NCI-H748 (cell line): ENCODE measurements at regions not wholly inside any gene's neighbourhood (a gene's known extent, or its start where the extent isn't known, plus 50 kb on each side); places are given as distances from the start of the nearest gene placed in this dataset.
"Not testable (repeated sequence)": the region's sequence is repeated elsewhere in the genome, so short reads cannot be mapped to it uniquely, and the experiment has no call there.

Experiments used
- DNase-seq: peaks from one replicate; lab custom pipeline; 2025; ENCODE audit not compliant: unreplicated experiment; lab: John Stamatoyannopoulos, UW

DNA sequence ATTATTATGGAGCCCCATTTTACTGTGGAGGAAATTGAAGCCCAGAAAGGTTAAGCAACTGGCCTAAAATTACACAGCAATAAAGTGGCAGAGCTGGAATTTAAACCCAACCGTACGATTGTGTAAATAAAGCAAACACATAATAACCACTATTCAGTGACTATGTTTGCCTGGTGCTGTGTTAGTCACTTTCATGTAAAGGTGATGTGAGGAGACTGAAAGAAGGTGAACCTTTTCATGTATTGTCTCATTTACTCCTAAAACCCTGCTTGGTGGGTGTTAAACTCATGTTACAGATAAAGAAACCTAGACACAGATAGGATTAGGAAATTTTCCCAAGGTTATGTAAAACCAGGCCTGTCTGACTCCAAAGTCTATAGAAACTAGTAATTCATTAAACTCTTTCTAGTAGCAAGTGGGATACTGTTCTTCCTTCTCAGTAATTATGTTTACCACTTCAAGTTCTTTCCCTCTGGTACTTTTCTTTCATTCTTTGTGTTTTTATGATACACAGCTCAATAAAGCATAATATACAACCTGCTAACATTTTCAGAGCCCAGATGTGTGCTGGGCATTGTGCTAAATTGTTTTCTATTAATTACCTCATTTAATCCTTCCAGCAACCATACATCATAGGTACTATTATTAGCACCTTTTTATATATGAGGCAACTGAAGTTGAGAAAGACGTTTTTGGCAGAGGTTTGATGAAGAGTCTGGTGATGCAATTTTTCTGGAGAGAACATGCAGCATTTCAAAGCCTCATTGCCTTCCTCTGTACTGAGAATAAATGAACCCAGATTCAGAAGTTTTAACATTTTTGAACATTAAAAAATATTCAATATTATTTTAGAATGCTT is 202.7 kb downstream of the SPRY1 start:
- no peak for DNase-seq

DNA sequence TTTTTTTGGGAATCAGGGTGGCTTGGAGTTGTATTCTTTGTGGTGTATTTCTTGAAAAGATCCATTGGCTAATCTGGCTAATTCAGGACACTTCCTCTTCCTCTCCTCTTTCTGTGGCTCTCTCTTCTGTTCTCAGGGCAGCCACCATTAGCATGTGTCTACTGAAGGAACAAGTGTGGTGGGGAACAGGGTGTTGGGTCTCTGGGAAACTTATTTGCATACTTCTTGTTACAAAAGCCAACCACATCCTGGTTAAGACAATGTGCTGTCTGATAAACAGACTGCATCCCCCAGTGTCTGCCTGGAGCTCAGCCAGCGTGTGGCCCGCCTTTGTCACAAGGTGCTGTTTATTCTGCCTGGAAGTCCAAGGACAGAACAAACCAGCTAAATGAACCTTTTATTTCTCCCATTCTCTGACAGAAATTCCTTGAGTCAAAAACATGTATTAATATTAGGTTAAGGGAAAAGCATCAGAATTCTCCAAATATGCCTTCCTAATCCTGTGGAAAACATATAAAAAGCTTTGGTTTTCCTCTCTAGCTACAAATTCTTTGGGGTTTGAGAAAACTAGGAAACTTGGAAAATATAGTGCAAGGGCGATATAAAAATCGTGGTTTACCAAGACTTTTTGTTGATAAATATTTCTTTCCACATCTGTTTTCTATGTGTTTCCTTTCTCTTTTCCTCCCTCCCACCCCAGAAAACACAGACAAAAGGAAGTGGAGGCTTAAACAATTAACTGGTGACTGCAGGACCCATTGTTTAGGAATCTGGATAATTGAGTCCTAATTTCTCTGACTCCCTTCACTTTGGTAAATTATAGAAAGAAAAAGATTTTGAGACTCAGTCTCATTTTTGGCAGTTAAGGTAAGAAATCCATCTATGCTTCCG is 203.6 kb downstream of the SPRY1 start:
- peak; percentile 72 for DNase-seq

DNA sequence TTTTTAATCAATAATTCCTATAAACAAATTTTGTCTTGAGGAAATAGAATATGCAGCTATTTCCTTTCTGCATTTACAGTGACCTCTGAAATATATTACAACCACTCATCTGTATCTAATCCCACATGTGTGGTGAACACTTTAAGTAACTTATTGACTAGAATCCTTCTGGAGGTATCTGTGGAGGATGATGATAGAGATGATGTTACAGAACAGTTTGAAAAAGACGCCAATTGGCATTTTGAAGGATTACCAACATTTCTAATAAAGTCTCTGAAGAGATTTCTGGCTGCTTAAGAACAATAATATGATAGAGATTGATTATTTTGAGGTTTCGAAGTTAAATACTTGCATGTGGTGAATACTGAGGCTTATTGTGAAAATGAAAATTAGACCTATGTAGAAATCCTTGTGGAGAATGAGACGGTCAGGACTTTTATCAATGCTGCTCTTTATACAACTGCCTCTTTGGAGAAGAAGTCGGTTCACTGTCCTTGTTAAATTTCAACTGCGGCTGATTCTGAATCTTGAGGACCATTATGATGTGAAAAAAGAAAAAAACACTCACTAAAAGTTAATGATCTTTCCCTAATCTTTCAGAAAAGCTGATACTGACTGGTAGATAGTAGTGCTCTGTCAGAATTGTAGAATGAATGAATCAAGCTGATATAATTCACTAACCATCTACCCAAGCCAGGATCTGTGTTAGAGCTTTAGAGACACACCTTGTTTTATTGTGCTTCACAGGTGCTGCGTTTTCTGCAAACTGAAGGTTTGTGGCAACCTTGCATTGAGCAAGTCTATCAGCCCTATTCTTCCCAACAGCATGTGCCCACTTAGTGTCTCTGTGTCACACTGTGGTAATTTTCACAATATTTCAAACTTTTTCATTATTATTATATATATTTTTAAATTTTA is 204.7 kb downstream of the SPRY1 start:
- no peak for DNase-seq

DNA sequence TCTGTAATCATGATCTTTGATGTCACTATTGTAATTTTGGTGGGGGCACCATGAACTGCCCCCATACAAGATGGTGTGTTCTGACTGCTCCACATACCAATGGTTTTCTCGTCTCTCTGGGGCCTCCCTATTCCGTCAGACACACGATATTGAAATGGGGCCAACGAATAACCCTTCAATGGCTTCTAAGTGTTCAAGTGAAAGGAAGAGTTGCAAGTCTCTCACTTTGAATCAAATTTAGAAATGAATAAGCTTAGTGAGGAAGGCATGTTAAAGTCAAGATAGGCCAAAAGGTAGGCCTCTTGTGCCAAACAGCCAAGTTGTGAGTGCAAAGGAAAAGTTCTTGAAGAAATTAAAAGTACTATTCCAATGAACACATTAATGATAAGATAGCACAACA is 205.4 kb downstream of the SPRY1 start:
- DNase-seq: no peak

DNA sequence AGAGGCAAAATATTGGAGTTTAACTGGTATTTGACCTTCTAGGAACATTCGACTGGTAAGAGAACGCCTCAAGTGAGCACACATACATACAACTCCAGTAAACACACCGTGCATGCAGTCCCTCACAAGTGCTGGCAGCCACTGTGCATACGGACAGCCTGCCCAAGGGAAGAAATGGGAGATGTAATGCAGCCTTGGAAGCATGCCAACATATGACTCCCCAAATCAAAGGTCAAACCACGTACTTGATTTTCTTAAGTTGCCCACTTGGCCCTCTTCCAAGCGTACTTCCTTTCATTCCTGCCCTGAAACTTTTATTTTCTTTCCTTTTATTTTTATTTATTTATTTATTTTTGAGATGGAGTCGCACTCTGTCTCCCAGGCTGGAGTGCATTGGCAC is 206.6 kb downstream of the SPRY1 start:
- peak; percentile 2 for DNase-seq

DNA sequence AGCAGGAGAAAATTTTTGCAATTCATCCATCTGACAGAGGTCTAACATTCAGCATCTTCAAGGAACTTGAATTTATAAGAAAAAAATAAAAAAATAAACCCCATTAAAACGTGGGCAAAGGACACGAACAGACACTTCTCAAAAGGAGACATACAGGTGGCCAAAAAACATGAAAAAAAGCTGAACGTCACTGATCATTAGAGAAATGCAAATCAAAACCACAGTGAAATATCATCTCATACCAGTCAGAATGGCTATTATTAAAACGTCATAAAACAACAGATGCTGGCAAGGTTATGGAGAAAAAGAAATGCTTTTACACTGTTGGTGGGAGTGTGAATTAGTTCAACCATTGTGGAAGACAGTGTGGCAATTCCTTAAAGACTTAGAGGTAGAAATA is 209.2 kb downstream of the SPRY1 start:
- DNase-seq: not testable (repeated sequence)

DNA sequence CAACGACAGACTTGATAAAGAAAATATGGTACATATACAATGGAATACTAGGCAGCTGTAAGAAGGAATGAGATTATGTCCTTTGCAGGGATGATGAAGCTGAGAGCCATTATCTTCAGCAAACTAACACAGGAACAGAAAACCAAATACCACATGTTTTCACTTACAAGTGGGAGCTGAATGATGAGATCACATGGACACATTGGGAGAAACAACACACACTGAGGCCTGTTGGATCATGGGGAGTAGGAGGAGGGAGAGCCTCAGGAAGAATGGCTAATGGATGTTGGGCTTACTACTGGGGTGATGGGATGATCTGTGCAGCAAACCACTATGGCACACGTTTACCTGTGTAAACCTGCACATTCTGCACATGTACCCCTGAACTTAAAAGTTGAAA is 209.7 kb downstream of the SPRY1 start:
- DNase-seq: no peak

DNA sequence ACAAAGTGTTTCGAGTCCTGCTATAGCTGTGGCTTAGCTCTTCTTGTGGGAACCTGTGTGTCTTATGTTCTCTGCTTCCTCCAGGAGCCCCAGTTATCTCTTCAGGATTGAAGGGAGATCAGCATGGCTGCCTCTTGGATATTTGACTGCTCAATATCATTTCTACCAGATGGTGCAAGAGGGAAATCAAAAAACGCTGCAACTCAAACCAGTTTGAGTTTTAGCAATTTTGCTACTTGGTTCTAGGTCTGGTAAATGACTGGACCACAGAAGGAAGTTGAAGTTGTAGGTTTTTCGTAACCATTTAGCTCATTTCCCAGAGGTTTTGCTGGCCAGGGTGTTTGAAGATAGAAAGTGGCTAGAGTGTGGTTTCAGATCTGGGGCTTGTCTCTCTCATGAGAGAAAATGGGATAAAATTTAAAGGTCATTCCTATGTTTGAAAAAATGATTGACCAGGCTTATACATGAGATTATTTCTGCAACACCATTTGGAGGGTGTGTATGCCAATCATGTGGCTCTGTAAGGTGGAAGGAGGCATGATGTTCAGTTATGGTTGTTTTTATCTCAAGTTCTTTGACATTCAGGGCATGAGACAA is 210.4 kb downstream of the SPRY1 start:
- no peak for DNase-seq

DNA sequence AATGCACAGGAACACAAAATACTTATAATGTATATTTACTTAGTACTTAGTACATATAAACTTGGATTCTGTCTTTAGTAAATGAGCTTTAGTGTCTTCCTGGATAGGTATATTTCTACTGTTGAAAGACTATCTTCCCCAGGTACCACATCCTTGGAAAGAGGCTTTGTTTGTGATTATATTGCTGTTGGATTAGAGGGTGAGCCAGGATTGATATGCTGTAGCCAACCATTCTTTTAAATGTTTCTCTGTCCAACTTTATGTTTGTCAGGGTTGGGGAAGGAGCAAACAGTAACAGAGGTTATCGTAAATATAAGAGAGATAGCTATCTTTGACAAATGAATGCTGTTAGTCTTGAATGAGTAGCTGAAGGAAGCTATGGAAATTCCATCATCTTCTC is 213.2 kb downstream of the SPRY1 start:
- no peak for DNase-seq

DNA sequence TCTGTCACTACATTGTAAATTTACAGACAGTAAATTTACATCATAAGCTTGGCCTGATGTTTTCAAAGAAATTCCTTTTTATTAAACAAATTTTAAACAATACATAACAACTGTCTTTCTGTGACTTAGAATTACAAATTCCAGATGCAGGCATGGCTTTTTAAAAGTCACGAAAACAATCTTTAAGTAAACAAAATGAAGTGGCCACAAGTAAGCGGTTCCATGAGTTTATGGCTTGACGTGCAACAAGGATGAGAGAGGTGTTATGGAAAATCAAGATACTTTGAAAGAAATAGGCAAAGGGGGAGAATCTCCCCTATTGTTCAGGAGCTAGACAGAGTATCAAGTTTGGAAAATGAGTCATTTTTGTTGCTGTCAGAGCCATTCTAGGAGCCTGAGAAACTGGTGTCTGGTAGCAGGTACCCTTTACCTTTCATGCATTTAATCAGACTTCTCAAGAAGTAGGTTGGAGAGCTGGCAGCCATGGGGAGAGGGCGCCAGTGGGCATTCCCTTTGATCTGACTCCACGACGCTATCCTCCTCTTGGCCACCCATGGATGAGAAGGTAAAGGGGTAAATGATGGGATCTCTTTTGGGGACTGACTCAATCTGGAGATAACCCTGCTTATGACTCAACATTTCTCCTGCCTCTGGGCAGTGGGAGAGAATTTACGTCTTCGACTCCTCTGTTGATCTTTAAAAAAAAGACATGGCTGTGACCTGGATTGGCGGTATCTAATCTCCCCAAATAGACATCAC is 217.2 kb downstream of the SPRY1 start:
- DNase-seq: no peak

DNA sequence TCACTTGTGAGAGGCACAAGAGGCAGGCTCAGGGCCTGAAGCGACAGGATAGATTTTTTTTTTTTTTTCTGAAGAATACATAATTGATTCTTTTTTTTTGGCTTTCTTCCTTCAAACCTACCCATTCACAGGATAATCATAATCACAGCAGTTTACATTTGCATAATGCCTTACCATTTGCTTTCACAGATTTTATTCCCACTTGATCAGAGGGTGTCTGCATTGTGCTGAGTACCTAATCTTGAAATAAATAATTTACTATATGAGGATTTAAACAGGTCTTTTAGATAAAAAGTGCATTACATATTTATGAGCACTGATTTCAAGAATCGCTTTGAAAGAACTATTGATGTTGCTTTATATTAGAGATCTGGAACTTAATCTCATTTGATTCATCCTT is 219.3 kb downstream of the SPRY1 start:
- DNase-seq: no peak

DNA sequence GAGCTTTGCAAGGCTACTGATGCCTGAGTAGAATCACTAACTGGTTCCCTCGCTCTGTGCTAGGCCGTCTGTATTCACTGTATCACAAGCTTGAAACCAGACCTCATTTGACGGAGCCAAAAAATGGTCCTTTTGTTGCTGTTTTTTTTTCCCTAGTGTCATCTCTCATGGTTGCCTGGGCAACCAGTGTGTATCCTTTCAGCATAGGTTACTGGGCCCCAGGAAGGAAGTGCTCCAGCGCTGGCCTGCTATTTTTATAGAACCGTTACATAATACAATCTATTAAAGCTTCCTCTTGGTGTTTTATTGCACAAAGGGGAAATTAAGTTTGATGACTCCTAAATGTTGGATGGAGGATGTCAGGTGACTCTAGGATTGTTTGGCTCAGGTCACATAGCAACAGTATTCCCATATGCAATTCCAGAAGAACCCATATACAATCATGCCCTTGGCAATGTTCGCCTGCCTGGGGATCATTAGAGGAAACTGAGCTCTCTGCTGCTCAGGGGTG is 220.4 kb downstream of the SPRY1 start:
- DNase-seq: peak; percentile 95

DNA sequence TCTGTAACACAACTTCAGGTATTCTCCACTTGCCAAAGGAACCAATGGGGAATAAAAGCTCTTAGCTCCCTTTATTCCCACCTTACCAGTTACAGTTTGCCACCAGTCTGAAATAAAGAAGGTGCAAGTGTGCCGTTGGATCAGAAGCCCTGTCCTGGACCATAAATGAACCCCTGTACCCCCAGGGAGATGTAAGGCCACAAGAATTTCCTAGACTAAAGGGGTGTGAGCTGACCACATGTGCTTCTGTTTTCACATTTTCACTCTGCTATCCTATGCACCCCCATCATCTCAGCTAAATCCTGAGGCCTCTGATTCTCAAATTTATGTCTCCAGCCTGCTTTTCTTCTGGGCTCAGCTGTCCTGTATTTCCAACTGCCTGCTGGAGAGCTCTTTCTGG is 221.2 kb downstream of the SPRY1 start:
- DNase-seq: no peak

DNA sequence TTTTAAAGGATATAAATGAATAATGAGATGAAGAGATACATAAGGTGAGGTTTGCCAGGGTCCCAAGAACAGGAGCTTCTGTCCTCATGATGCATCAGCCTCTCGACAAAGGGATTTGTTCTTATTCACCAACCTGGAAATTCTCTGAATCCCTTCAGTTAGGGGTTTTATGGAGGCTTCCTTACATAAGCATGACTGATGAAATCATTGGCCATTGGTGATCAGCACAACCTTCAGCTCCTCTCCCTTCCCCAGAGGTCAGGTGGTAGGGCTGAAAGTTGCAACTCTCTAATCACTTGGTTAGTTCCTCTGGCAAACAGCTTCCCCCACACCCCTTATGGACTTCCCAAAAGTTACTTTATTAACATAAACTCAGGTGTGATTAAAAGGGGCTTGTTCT is 222.0 kb downstream of the SPRY1 start:
- no peak for DNase-seq

DNA sequence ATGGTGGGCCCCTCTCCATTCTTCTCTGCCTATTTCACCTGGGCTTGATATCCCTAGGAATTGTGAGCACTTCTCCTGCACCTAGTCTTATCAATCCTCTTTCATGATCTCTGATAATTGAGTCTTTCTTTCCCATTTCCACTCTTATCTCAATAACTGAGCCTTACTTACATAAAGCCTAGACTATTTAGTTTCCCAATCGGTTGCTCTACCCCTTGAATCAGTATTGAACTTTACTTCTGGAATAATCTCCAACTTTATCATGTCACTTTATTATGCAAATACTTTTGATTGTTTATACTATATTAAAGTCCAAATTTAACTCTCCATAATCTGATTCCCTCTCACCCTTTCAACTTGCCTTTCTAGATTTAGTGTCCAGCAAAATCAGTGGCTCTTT is 222.7 kb downstream of the SPRY1 start:
- DNase-seq: no peak

DNA sequence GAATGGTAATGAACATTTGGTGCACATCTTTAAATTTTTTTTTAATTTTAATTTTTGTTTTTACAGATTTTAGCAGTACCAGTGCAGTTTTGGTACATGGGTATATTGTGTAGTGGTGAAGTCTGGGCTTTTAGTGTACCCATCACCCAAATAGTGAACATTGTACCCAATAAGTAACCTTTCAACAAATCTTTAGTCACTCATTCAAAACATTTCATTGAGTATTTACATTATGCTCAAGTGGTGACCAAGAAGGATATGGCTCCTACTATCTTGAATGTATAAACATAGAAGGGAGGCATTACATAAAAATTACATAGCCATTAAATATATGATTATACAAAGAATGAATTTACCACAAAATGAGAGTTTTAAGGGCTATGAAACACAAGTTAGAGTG is 223.3 kb downstream of the SPRY1 start:
- no peak for DNase-seq

DNA sequence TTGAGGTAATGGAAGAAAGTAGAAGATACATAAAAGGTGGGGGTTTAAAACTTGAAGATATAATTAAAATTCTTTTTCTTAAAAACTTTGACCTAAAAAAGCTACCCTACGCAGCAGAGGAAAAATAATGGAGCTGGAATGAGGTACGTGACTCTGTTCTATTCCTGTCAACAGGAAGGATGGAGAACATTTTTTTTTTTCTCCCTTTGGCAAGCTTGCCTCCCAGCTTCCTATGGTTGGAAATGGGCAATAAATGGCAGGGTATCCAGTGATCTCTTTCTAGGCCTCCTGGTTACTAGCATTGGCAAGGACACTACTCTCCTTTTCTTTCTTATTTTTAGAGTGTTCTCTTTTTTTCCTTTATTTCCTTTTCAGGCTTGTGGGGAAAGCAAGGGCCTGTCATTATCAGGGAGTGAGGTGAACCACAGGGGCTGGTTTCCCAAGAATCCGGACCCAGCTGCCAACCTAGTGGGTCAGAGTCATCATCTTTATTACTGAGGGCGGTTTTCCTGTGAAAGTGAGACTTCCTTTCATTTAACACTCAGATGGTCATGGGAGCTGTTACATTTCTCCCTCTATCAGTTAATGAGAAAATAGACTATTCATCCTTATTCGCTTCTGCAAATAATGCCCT is 224.6 kb downstream of the SPRY1 start:
- DNase-seq: no peak

DNA sequence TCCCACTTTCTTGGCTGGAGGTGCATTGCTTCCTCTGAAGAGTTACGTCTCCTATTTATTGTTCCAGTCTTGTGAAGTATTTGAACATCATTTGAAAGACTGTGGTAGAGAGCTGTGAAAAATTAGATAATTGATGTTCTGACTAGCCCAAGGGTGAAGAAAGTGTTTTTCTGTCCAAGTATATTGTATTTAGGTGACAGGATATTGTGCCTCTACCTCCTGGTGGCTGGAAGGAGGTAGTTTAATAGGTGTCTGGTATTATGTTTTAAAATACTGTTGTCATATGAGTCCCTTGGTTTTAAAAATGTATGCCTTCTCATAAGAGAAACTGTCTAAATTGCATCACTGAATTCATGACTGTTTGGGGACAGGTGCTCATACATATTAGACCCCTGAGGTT is 226.0 kb downstream of the SPRY1 start:
- no peak for DNase-seq

DNA sequence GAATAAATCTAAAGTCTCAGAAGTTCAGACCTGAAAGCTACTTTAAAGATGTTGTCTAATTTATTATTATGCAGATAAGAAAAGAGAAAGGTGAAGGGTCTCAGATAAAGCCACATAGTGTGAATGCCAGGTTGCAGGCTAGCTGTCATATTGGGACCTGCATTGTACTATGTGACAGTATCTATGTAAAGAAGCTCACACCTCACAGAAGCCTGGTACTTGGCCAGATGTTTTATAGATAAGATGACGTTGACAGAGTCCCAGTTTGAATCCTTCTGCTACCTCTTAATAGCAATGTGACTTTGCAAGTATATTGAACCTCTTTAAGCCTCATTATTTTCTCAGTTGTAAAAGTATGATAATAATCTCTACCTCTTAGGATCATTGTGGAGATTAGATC is 227.0 kb downstream of the SPRY1 start:
- DNase-seq: no peak
